K562 (cell line): ENCODE measurements at regions not wholly inside any gene's neighbourhood (a gene's known extent, or its start where the extent isn't known, plus 50 kb on each side); places are given as distances from the start of the nearest gene placed in this dataset.

Experiments
- ATAC-seq: fragments of 200-7000 bp; cut with Tn5 transposase; 3 replicates; pipeline ENCODE4 v1.9.1; 2020; ENCODE audit warnings: moderate library complexity
- BruUV-seq: library from RNA; stranded (reverse); fragments of 400-500 nt; replicated peaks from 2 replicates; lab custom pipeline; 2021; lab: Mats Ljungman, UMichigan
- CTCF ChIA-PET: fragments of 300-600 bp; formaldehyde crosslinking; extraction: SDS; loops from one replicate; lab custom pipeline; 2021; ENCODE audit warnings: low intra/inter-chr PET ratio; lab: Yijun Ruan, JAX
- POLR2A ChIA-PET: fragments of 300-600, 350-650 bp; sonication (Branson Sonifier 250); formaldehyde crosslinking; extraction: SDS; loops from one replicate; lab custom pipeline; 2021; ENCODE audit warnings: antibody characterized with exemption, inconsistent platforms; lab: Yijun Ruan, JAX
- DNase-seq, 4 experiments: peaks; one replicate each; pipeline versions ENCODE4 v3.0.0 to v3.0.0-alpha.2; 2011 to 2018; ENCODE audit warnings: low spot score in 3 of 4, mixed read lengths in 3 of 4; ENCODE audit errors: extremely low read depth in 1 of 4
- FAIRE-seq: peaks from 2 replicates; lab custom pipeline; 2011; peaks lifted over from hg19 to GRCh38; lab: Jason Lieb, UNC
- H2AFZ ChIP-seq: 2 replicates; pipeline ENCODE4 v1.6.0; 2011; ENCODE audit warnings: low read depth, low read length, control low read depth, inconsistent platforms
- H3K27ac ChIP-seq: fragments of 200-600 bp; 3 replicates; pipeline ENCODE4 v1.8.0; 2011; ENCODE audit warnings: low read depth, mild to moderate bottlenecking, control low read depth, inconsistent platforms, low read length, moderate library complexity, mixed read lengths; ENCODE audit errors: extremely low read depth
- H3K27me3 ChIP-seq, 2 experiments: fragments of 300-600 bp in 1 of 2; 2 replicates in 1 of 2; 3 replicates in 1 of 2; pipeline versions ENCODE4 v1.6.0 to v1.8.0; 2011; ENCODE audit warnings: inconsistent platforms in 2 of 2, low read length in 2 of 2, mild to moderate bottlenecking in 1 of 2, mixed read lengths in 1 of 2, moderate library complexity in 1 of 2; ENCODE audit not compliant: control insufficient read depth in 2 of 2, insufficient read depth in 2 of 2
- H3K36me3 ChIP-seq: fragments of 300-600 bp; 3 replicates; pipeline ENCODE4 v1.8.0; 2011; ENCODE audit warnings: mild to moderate bottlenecking, low read length, inconsistent platforms; ENCODE audit not compliant: control insufficient read depth, insufficient read depth
- H3K4me1 ChIP-seq, 2 experiments: fragments of 200-600 bp in 1 of 2; replicated peaks in 1 of 2; 2 replicates in 1 of 2; 3 replicates in 1 of 2; pipeline versions ENCODE4 v1.5.1 to v1.8.0; 2011; ENCODE audit warnings: inconsistent platforms in 2 of 2, low read length in 2 of 2, mild to moderate bottlenecking in 1 of 2, mixed read lengths in 1 of 2, moderate library complexity in 1 of 2; ENCODE audit not compliant: control insufficient read depth in 2 of 2, insufficient read depth in 2 of 2
- H3K4me2 ChIP-seq: 2 replicates; pipeline ENCODE4 v1.6.1; 2011; ENCODE audit warnings: low read length, control low read depth, inconsistent platforms, mixed read lengths; ENCODE audit not compliant: insufficient read depth
- H3K4me3 ChIP-seq: fragments of 200-600 bp; sonication (generic), shearing (Covaris generic); 2 replicates; pipeline ENCODE4 v1.5.1; 2016; ENCODE audit warnings: control low read depth, inconsistent platforms
- H3K79me2 ChIP-seq: fragments of 200-600 bp; 3 replicates; pipeline ENCODE4 v1.8.0; 2011; ENCODE audit warnings: low read length, inconsistent platforms; ENCODE audit not compliant: control insufficient read depth, insufficient read depth
- H3K9ac ChIP-seq, 2 experiments: 2 replicates each; pipeline versions ENCODE4 v1.6.0 to v1.6.1; 2011; ENCODE audit warnings: low read depth in 2 of 2, low read length in 2 of 2, control low read depth in 1 of 2, inconsistent platforms in 1 of 2, mild to moderate bottlenecking in 1 of 2, mixed read lengths in 1 of 2; ENCODE audit not compliant: insufficient read depth in 1 of 2
- H3K9me1 ChIP-seq: one replicate; pipeline ENCODE4 v1.6.0; 2011; ENCODE audit warnings: inconsistent platforms, mild to moderate bottlenecking, low read length, moderate library complexity; ENCODE audit not compliant: control insufficient read depth, insufficient read depth
- H3K9me3 ChIP-seq: replicated peaks from 2 replicates; pipeline ENCODE4 v1.5.1; 2011; ENCODE audit warnings: low read depth, low read length, inconsistent platforms; ENCODE audit not compliant: control insufficient read depth, insufficient read depth
- H4K20me1 ChIP-seq: replicated peaks from 2 replicates; pipeline ENCODE4 v1.6.1; 2011; ENCODE audit warnings: low read length, inconsistent platforms, mixed read lengths; ENCODE audit not compliant: control insufficient read depth, insufficient read depth
- BHLHE40 ChIP-seq: IDR thresholded peaks from 2 replicates; pipeline ENCODE4 v1.6.1; 2011; ENCODE audit warnings: low read length, improper control_type of control experiment
- CBFA2T2 ChIP-seq: fragments of 450-650 bp; conservative IDR thresholded peaks from 2 replicates; pipeline ENCODE4 v1.6.1; 2017; ENCODE audit warnings: mild to moderate bottlenecking
- CREB3 ChIP-seq: fragments of 450-650 bp; conservative IDR thresholded peaks from 2 replicates; pipeline ENCODE4 v1.6.1; 2016; ENCODE audit warnings: missing genetic modification characterization, low read depth, mild to moderate bottlenecking, missing compliant biosample characterization, moderate library complexity
- ELF1 ChIP-seq: fragments of 200-800 bp; sonication (Bioruptor generic); IDR thresholded peaks from 2 replicates; pipeline ENCODE4 v1.6.1; 2016; ENCODE audit warnings: missing genetic modification characterization, missing compliant biosample characterization
- KLF6 ChIP-seq: fragments of 250-450 bp; sonication (Bioruptor Pico); IDR thresholded peaks from 2 replicates; pipeline ENCODE4 v1.4.0; 2020; ENCODE audit warnings: mild to moderate bottlenecking, moderate library complexity, borderline replicate concordance
- NR3C1 ChIP-seq: sonication (generic); formaldehyde crosslinking; IDR thresholded peaks from 2 replicates; pipeline ENCODE4 v1.8.1; 2022; ENCODE audit warnings: missing genetic modification reagents
- PRDM10 ChIP-seq: fragments of 450-650 bp; IDR thresholded peaks from 2 replicates; pipeline ENCODE4 v1.6.1; 2018; ENCODE audit not compliant: partially characterized antibody
- RBM15 ChIP-seq: fragments of 200-400 bp; formaldehyde crosslinking; IDR thresholded peaks from 2 replicates; pipeline ENCODE4 v1.6.1; 2018; ENCODE audit warnings: mild to moderate bottlenecking, low read length, moderate library complexity; ENCODE audit not compliant: insufficient read depth
- SOX6 ChIP-seq: fragments of 450-650 bp; IDR thresholded peaks from 2 replicates; pipeline ENCODE4 v1.6.1; 2014; ENCODE audit warnings: mild to moderate bottlenecking
- ZC3H4 ChIP-seq: sonication (generic); formaldehyde crosslinking; IDR thresholded peaks from 2 replicates; pipeline ENCODE4 v1.9.0; 2021; ENCODE audit warnings: missing genetic modification reagents, borderline replicate concordance
- ZNF766 ChIP-seq: fragments of 200-800 bp; sonication (Bioruptor generic); conservative IDR thresholded peaks from 2 replicates; pipeline ENCODE4 v1.6.1; 2016; ENCODE audit warnings: missing genetic modification characterization, missing compliant biosample characterization
- WGBS: fragments of 100-300 bp; shearing (Covaris generic); methylation state at CpG from one replicate; pipeline ENCODE4 v1.1.6; 2016; ENCODE audit warnings: low coverage, mixed read lengths; ENCODE audit not compliant: insufficient coverage; ENCODE audit errors: missing lambda C conversion rate; 5-methylcytosine and 5-hydroxymethylcytosine counted together
- in situ Hi-C: fragments of 300-500 bp; cut with MboI; formaldehyde crosslinking; loops from 4 replicates; pipeline ENCODE4 v1.15.0; 2018; ENCODE audit warnings: inconsistent platforms, mixed read lengths
- intact Hi-C: fragments of 100-400 bp; cut with micrococcal nuclease; formaldehyde crosslinking; loops from 2 replicates; pipeline ENCODE4 v1.14.2; 2022
- TF ChIP-seq, protein P1 (sequence below), 2 experiments: fragments of 450-650 bp; conservative IDR thresholded peaks; 2 replicates each; pipeline ENCODE4 v1.6.1; 2017; ENCODE audit warnings: mild to moderate bottlenecking in 2 of 2, moderate library complexity in 2 of 2

DNA sequence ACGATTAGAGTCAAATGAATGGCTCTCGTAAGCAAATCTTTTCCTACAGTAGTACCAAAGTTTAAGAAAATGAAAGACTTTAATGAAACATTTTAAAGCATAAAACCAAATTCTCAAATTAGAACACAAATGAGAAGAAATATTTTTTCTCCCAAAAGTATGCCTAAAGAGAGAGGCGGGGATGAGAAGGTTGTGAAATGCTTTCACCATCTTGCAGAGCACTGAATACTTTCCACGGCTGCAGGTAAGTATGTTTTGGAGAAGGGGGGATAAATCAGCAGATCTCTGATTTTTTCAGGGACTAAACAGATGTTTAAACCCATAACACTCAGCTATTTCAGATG is 277.1 kb downstream of the ADGB start (continued):
- TF ChIP-seq RBM15, result no peak

DNA sequence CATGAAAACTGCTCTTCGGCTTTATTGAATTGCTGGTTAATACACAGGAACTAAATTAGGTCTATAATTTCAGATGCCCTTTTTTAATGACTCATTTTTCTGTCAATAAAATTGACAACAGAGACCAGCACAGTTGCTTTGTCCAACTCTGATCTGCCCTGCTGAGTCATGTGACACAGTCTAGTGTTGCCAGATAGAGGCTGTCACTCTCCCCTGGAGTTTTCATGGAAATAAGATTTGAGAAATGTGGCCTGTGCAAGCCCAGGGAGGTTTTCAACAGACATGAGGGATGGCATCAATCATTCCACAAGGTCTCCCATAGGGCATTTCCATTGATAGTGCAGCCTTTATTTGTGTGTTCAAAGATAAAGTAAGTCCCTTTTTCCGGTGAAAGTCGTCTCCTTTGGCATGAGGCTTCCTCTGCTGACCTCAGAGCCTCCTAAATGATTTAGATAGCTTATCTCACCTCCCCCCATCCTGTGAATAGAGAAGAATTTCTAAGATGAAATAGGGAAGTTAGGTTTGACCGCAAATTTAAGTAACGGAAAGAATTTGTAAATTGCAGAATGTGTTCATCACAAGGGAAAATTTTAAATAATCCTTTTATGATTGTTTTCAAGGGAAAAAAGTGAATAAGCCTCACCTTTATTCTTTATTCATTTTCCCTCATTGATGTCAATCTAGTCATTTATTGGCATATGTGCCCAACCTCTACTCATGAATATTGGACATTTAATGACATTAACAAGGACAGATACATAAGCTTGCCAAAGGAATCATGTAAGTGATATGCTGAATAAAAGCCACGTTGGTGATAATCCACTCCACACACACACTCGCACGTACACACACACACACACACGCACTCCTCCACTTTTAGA is 277.7 kb downstream of the ADGB start:
- ChIA-PET POLR2A (interaction anchor here (1.0 to 3.9 kb wide), 4 partner anchors 9 to 342 kb away, joined by 3 to 13 read pairs (median 7); no protein-coding TSS in a partner anchor), CTCF (no interaction called here)
- in situ Hi-C loops, result loop anchor here (25.0 kb wide), 1 partner anchor 336 kb away; the partner anchor contains the start of gene STXBP5
- Histone ChIP-seq H3K27me3 (no peaks in the 10 kb centered on the region), H3K9me1 (no peaks in the 10 kb centered on the region), H3K36me3 (no peaks in the 10 kb centered on the region), H4K20me1 (no peaks in the 10 kb centered on the region), H3K79me2 (peaks cover 10% of the 10 kb centered on the region; the same call in 1 of the 3 replicates), H3K4me3 (no peak overlapping the region), H3K4me1 (peaks cover 36 to 68% of the 10 kb centered on the region in 2 experiments), H3K9ac (peak overlapping the region in 1 of 2 experiments; percentile 72; a peak in 2 of 4 replicates), H3K9me3 (no peaks in the 10 kb centered on the region), H2AFZ (peak overlapping the region; percentile 36), H3K27ac (peak overlapping the region; percentile 96), H3K4me2 (peak overlapping the region; percentile 69)
- FAIRE-seq, result peak; percentile 98
- no TSS peak for BruUV-seq
- WGBS, result 0% methylated on average over 9 of the region's 9 CpGs
- intact Hi-C loops, result loop anchor here (1.0 to 2.0 kb wide), 5 partner anchors 8 to 326 kb away; no protein-coding TSS in a partner anchor
- peak; percentile 79 to 98 (median 84) for DNase-seq
- peak; percentile 88 for ATAC-seq
- TF ChIP-seq CREB3 (tag) (peak; percentile 81), ELF1 (tag) (peak; percentile 69), PRDM10 (peak; percentile 32), SOX6 (peak; percentile 98), ZC3H4 (no peak), BHLHE40 (peak; percentile 82), NR3C1 (CRISPR knock-in tag) (no peak), KLF6 (CRISPR knock-in tag) (peak; percentile 76), CBFA2T2 (peak; percentile 92), ZNF766 (CRISPR knock-in tag) (peak; percentile 92)
- TF ChIP-seq, protein P1, sequence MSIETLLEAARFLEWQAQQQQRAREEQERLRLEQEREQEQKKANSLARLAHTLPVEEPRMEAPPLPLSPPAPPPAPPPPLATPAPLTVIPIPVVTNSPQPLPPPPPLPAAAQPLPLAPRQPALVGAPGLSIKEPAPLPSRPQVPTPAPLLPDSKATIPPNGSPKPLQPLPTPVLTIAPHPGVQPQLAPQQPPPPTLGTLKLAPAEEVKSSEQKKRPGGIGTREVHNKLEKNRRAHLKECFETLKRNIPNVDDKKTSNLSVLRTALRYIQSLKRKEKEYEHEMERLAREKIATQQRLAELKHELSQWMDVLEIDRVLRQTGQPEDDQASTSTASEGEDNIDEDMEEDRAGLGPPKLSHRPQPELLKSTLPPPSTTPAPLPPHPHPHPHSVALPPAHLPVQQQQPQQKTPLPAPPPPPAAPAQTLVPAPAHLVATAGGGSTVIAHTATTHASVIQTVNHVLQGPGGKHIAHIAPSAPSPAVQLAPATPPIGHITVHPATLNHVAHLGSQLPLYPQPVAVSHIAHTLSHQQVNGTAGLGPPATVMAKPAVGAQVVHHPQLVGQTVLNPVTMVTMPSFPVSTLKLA (conservative IDR thresholded peaks at IDR 0.05), result peak; percentile 65 to 89
